ENCODE measurements at regions not wholly inside any gene's neighbourhood (a gene's known extent, or its start where the extent isn't known, plus 50 kb on each side); places are given as distances from the start of the nearest gene placed in this dataset.

- no peak for TF ChIP-seq GATA3 (IDR thresholded peaks at IDR 0.05; ENCODE audit: low read depth, low read length)
- no peak for TF ChIP-seq GATA2 (IDR thresholded peaks at IDR 0.05; ENCODE audit: low read depth, low read length)
Observed at GRCh38 chr22:48361099-48361639, 1466.5 kb downstream of the BRD1 start.

GRCh38 chr22:48359613-48359965 is 1468.1 kb downstream of the BRD1 start:
- TF ChIP-seq GATA3 (IDR thresholded peaks at IDR 0.05; ENCODE audit: low read depth, low read length) (no peak), GATA2 (IDR thresholded peaks at IDR 0.05; ENCODE audit: low read depth, low read length) (no peak)

- TF ChIP-seq GATA2 (IDR thresholded peaks at IDR 0.05; ENCODE audit: low read depth, low read length) (no peak), GATA3 (IDR thresholded peaks at IDR 0.05; ENCODE audit: low read depth, low read length) (no peak)
Observed at GRCh38 chr22:48358886-48359612, 1468.6 kb downstream of the BRD1 start.

GRCh38 chr22:48357961-48358360 is 1469.7 kb downstream of the BRD1 start:
- TF ChIP-seq GATA3 (IDR thresholded peaks at IDR 0.05; ENCODE audit: low read depth, low read length) (no peak), GATA2 (IDR thresholded peaks at IDR 0.05; ENCODE audit: low read depth, low read length) (no peak)

- TF ChIP-seq GATA3 (IDR thresholded peaks at IDR 0.05; ENCODE audit: low read depth, low read length) (no peak), GATA2 (IDR thresholded peaks at IDR 0.05; ENCODE audit: low read depth, low read length) (no peak)
Observed at GRCh38 chr22:48357196-48357595, 1470.5 kb downstream of the BRD1 start.

GRCh38 chr22:48356731-48357130 is 1470.9 kb downstream of the BRD1 start:
- TF ChIP-seq GATA2 (IDR thresholded peaks at IDR 0.05; ENCODE audit: low read depth, low read length) = no peak
- TF ChIP-seq GATA3 (IDR thresholded peaks at IDR 0.05; ENCODE audit: low read depth, low read length) = no peak

- TF ChIP-seq GATA3 (IDR thresholded peaks at IDR 0.05; ENCODE audit: low read depth, low read length) (no peak), GATA2 (IDR thresholded peaks at IDR 0.05; ENCODE audit: low read depth, low read length) (no peak)
Observed at GRCh38 chr22:48354096-48354495, 1473.6 kb downstream of the BRD1 start.

- no peak for TF ChIP-seq GATA3 (IDR thresholded peaks at IDR 0.05; ENCODE audit: low read depth, low read length)
- TF ChIP-seq GATA2 (IDR thresholded peaks at IDR 0.05; ENCODE audit: low read depth, low read length) = no peak
Observed at GRCh38 chr22:48353116-48353947, 1474.3 kb downstream of the BRD1 start.

GRCh38 chr22:48352086-48352911 is 1475.4 kb downstream of the BRD1 start:
- TF ChIP-seq GATA3 (IDR thresholded peaks at IDR 0.05; ENCODE audit: low read depth, low read length) (no peak), GATA2 (IDR thresholded peaks at IDR 0.05; ENCODE audit: low read depth, low read length) (no peak)

- TF ChIP-seq GATA3 (IDR thresholded peaks at IDR 0.05; ENCODE audit: low read depth, low read length) (no peak), GATA2 (IDR thresholded peaks at IDR 0.05; ENCODE audit: low read depth, low read length) (no peak)
Observed at GRCh38 chr22:48351376-48352085, 1476.1 kb downstream of the BRD1 start.

- TF ChIP-seq GATA2 (IDR thresholded peaks at IDR 0.05; ENCODE audit: low read depth, low read length) = no peak
- no peak for TF ChIP-seq GATA3 (IDR thresholded peaks at IDR 0.05; ENCODE audit: low read depth, low read length)
Observed at GRCh38 chr22:48350456-48350855, 1477.2 kb downstream of the BRD1 start.

- TF ChIP-seq GATA3 (IDR thresholded peaks at IDR 0.05; ENCODE audit: low read depth, low read length) (no peak), GATA2 (IDR thresholded peaks at IDR 0.05; ENCODE audit: low read depth, low read length) (no peak)
Observed at GRCh38 chr22:48348855-48349254, 1478.8 kb downstream of the BRD1 start.

GRCh38 chr22:48347311-48347710 is 1480.4 kb downstream of the BRD1 start:
- no peak for TF ChIP-seq GATA3 (IDR thresholded peaks at IDR 0.05; ENCODE audit: low read depth, low read length)
- no peak for TF ChIP-seq GATA2 (IDR thresholded peaks at IDR 0.05; ENCODE audit: low read depth, low read length)
